Endothelial cell of umbilical vein (primary cell): ENCODE measurements at regions not wholly inside any gene's neighbourhood (a gene's known extent, or its start where the extent isn't known, plus 50 kb on each side); places are given as distances from the start of the nearest gene placed in this dataset.

Experiments
- CTCF ChIP-seq, 2 donors: IDR thresholded peaks; 1 replicate in 1 of 2; 2 replicates in 1 of 2; pipeline ENCODE4 v1.5.1; 2011; ENCODE audit warnings: low read length in 2 of 2, mild to moderate bottlenecking in 2 of 2, moderate library complexity in 2 of 2, control low read depth in 1 of 2, inconsistent platforms in 1 of 2, low read depth in 1 of 2; ENCODE audit not compliant: insufficient read depth in 1 of 2; ENCODE audit errors: extremely low read depth in 1 of 2
- EZH2 ChIP-seq: IDR thresholded peaks from 2 replicates; pipeline ENCODE4 v1.6.1; 2012; ENCODE audit warnings: borderline replicate concordance, low read depth, mild to moderate bottlenecking, moderate library complexity, low read length, inconsistent platforms; ENCODE audit not compliant: severe bottlenecking
- MAX ChIP-seq: IDR thresholded peaks from 2 replicates; pipeline ENCODE4 v1.6.1; 2011; ENCODE audit not compliant: insufficient read depth, insufficient read length
- MYC ChIP-seq: IDR thresholded peaks from one replicate; pipeline ENCODE4 v1.6.1; 2011; ENCODE audit warnings: mild to moderate bottlenecking, low read depth, low read length
- POLR2A ChIP-seq: IDR thresholded peaks from 2 replicates; pipeline ENCODE4 v1.6.1; 2012; ENCODE audit warnings: low read depth, mild to moderate bottlenecking, control low read depth, low read length

- TF ChIP-seq EZH2, result no peak
- TF ChIP-seq MYC, result no peak
- TF ChIP-seq CTCF (IDR thresholded peaks at IDR 0.05; ENCODE audit: extremely low read depth in 1 of 2, insufficient read depth in 1 of 2, low read depth in 1 of 2, low read length in 2 of 2), result no peak
- no peak for TF ChIP-seq POLR2A
- TF ChIP-seq MAX, result no peak
Measured at GRCh38 chr6:137731600-137731959, 135.5 kb upstream of the TNFAIP3 start.
